ENCODE measurements at regions not wholly inside any gene's neighbourhood (a gene's known extent, or its start where the extent isn't known, plus 50 kb on each side); places are given as distances from the start of the nearest gene placed in this dataset.
A peak's percentile ranks its signal among the peaks of the same experiment; 100 is the strongest.
"Not testable (repeated sequence)": the region's sequence is repeated elsewhere in the genome, so short reads cannot be mapped to it uniquely, and the experiment has no call there.

DNA sequence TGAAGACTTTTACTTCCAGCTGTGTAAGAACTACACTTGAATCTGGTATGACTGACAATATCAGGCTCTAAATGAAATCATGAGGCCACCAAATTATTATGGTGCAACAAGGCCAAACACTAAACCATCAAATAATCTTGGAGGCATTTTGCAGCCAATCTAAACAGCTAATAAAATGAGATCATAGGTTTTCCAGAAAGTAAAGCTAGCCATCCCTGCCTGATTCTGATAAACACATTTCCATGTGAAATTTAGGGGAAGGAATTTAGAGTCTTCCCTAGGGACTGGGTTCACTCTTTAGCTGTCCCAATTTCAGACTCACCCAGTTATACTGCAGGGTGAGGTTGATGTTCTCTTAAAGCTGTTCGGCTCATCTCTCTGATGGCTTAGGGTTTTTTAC is 190.3 kb upstream of the TMEM196 start:
- no peak overlapping the region for H3K4ac ChIP-seq (ENCODE audit: low read depth in 1 of 2, low read length in 2 of 2)
- no peak overlapping the region for H2BK15ac ChIP-seq (ENCODE audit: low read depth, poor library complexity, severe bottlenecking)
- no peaks in the 10 kb centered on the region for H3K36me3 ChIP-seq (ENCODE audit: control insufficient read depth in 1 of 2, insufficient read depth in 2 of 2, low read depth in 1 of 2, low read length in 2 of 2)
- H3K9me3 ChIP-seq (ENCODE audit: control insufficient read depth, low read length): no peaks in the 10 kb centered on the region
- no peak overlapping the region for H3K14ac ChIP-seq (ENCODE audit: low read length in 2 of 2)
- H2AFZ ChIP-seq (ENCODE audit: low read depth, low read length): no peak overlapping the region
- no peak overlapping the region for H3K4me2 ChIP-seq (ENCODE audit: low read length, poor library complexity, severe bottlenecking)
- no peak overlapping the region for H3K23ac ChIP-seq (ENCODE audit: low read length in 2 of 2)
- H4K91ac ChIP-seq (ENCODE audit: low read length): no peak overlapping the region
- no peaks in the 10 kb centered on the region for H3K79me1 ChIP-seq (replicated peaks; ENCODE audit: low read length, poor library complexity, severe bottlenecking)
- H2BK5ac ChIP-seq (ENCODE audit: low read depth, low read length, poor library complexity, severe bottlenecking): no peak overlapping the region
- no peak overlapping the region for H2BK120ac ChIP-seq (ENCODE audit: low read depth, low read length)
- H3K27me3 ChIP-seq (ENCODE audit: control insufficient read depth in 1 of 2, insufficient read depth in 1 of 2, low read length in 2 of 2): no peaks in the 10 kb centered on the region
- no peaks in the 10 kb centered on the region for H3K4me1 ChIP-seq (ENCODE audit: control insufficient read depth, insufficient read depth, low read depth, low read length)
- H3K27ac ChIP-seq (ENCODE audit: low read length, poor library complexity, severe bottlenecking): no peak overlapping the region
- peak overlapping the region; percentile 72 for H3K9ac ChIP-seq (ENCODE audit: low read length)
- DNase-seq: no peak
- H4K8ac ChIP-seq (ENCODE audit: low read length): no peak overlapping the region
- H3K4me3 ChIP-seq (ENCODE audit: insufficient read depth in 1 of 2, low read depth in 1 of 2, low read length in 2 of 2): peak overlapping the region in 1 of 2 experiments; percentile 29
- H2BK12ac ChIP-seq (ENCODE audit: low read length in 2 of 2): no peak overlapping the region
- H2AK5ac ChIP-seq (ENCODE audit: low read length, severe bottlenecking): no peak overlapping the region
- no peak overlapping the region for H3K18ac ChIP-seq (ENCODE audit: low read depth in 1 of 2, low read length in 2 of 2)
- WGBS: no CpG with 5 or more reads among the region's 1 CpG

DNA sequence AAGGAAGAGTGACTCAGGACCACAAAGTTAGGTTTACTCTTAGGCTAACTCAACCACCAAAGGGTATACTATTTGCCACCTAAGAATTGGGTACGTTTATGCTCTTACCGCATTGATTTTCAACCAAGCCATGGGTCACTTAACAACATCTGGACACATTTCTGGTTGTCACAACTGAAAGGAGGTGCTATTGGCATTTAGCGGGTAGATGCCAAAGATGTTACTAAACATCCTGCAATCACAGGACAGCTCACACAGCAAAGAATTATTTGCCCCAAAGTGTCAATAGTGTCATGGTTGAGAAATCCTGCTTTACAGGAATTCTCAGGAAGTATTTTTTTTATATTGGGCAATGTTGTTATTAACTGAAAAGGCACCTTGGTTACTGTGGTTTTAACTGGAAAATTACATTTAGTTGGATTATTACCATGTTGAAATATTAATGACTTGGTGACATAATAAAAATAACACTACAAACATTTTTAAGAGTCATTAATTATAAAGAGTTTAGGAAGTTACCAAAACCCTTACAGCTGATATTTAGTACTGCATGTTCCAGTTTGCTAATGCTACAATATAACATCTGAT is 185.0 kb upstream of the TMEM196 start:
- no peak overlapping the region for H2AFZ ChIP-seq (ENCODE audit: low read depth, low read length)
- no peak overlapping the region for H2BK15ac ChIP-seq (ENCODE audit: low read depth, poor library complexity, severe bottlenecking)
- H2BK12ac ChIP-seq (ENCODE audit: low read length in 2 of 2): no peak overlapping the region
- peak overlapping the region in 1 of 2 experiments; percentile 20 for H3K4me3 ChIP-seq (ENCODE audit: insufficient read depth in 1 of 2, low read depth in 1 of 2, low read length in 2 of 2)
- H3K27ac ChIP-seq (ENCODE audit: low read length, poor library complexity, severe bottlenecking): peak overlapping the region; percentile 55
- no peak overlapping the region for H4K8ac ChIP-seq (ENCODE audit: low read length)
- H4K91ac ChIP-seq (ENCODE audit: low read length): no peak overlapping the region
- no peaks in the 10 kb centered on the region for H3K27me3 ChIP-seq (ENCODE audit: control insufficient read depth in 1 of 2, insufficient read depth in 1 of 2, low read length in 2 of 2)
- H3K9ac ChIP-seq (ENCODE audit: low read length): peak overlapping the region; percentile 77
- H2AK5ac ChIP-seq (ENCODE audit: low read length, severe bottlenecking): no peak overlapping the region
- H2BK5ac ChIP-seq (ENCODE audit: low read depth, low read length, poor library complexity, severe bottlenecking): no peak overlapping the region
- no peak overlapping the region for H3K4ac ChIP-seq (ENCODE audit: low read depth in 1 of 2, low read length in 2 of 2)
- no peak overlapping the region for H3K18ac ChIP-seq (ENCODE audit: low read depth in 1 of 2, low read length in 2 of 2)
- no peak overlapping the region for H3K14ac ChIP-seq (ENCODE audit: low read length in 2 of 2)
- H2BK120ac ChIP-seq (ENCODE audit: low read depth, low read length): no peak overlapping the region
- peak; percentile 85 for DNase-seq
- H3K79me1 ChIP-seq (replicated peaks; ENCODE audit: low read length, poor library complexity, severe bottlenecking): no peaks in the 10 kb centered on the region
- no peak overlapping the region for H3K4me2 ChIP-seq (ENCODE audit: low read length, poor library complexity, severe bottlenecking)
- 33% methylated on average over 2 of the region's 3 CpGs for WGBS
- H3K9me3 ChIP-seq (ENCODE audit: control insufficient read depth, low read length): peaks cover 17% of the 10 kb centered on the region
- H3K23ac ChIP-seq (ENCODE audit: low read length in 2 of 2): no peak overlapping the region
- H3K36me3 ChIP-seq (ENCODE audit: control insufficient read depth in 1 of 2, insufficient read depth in 2 of 2, low read depth in 1 of 2, low read length in 2 of 2): peaks cover 0 to 7% of the 10 kb centered on the region in 2 experiments
- peaks cover 2% of the 10 kb centered on the region for H3K4me1 ChIP-seq (ENCODE audit: control insufficient read depth, insufficient read depth, low read depth, low read length)

DNA sequence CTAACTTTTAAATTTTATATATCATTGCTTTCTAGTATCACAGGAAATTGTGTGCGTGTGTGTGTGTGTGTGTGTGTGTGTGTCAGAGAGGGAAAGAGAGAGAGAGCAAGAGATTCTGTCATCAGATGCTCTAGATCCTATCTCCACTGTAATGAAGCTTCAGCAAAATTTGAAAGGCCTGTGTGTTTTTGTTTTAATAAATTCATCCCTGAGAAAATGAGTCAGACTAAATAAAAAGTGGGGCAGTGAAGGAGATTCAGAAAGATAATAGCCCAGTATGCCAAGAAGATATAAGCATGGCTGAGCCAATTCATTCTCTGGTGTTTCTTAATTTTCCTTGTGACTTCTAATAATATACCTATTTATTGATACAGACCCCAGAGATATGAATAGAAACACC is 184.2 kb upstream of the TMEM196 start:
- Histone ChIP-seq H3K79me1 (replicated peaks; ENCODE audit: low read length, poor library complexity, severe bottlenecking) (no peaks in the 10 kb centered on the region), H2BK12ac (ENCODE audit: low read length in 2 of 2) (no peak overlapping the region), H4K8ac (ENCODE audit: low read length) (no peak overlapping the region), H3K27me3 (ENCODE audit: control insufficient read depth in 1 of 2, insufficient read depth in 1 of 2, low read length in 2 of 2) (no peaks in the 10 kb centered on the region), H3K4ac (ENCODE audit: low read depth in 1 of 2, low read length in 2 of 2) (no peak overlapping the region), H3K9ac (ENCODE audit: low read length) (peak overlapping the region; percentile 76), H3K36me3 (ENCODE audit: control insufficient read depth in 1 of 2, insufficient read depth in 2 of 2, low read depth in 1 of 2, low read length in 2 of 2) (peaks cover 0 to 7% of the 10 kb centered on the region in 2 experiments), H2AK5ac (ENCODE audit: low read length, severe bottlenecking) (no peak overlapping the region), H4K91ac (ENCODE audit: low read length) (no peak overlapping the region), H2BK5ac (ENCODE audit: low read depth, low read length, poor library complexity, severe bottlenecking) (no peak overlapping the region), H2AFZ (ENCODE audit: low read depth, low read length) (no peak overlapping the region), H3K23ac (ENCODE audit: low read length in 2 of 2) (no peak overlapping the region), H3K4me3 (ENCODE audit: insufficient read depth in 1 of 2, low read depth in 1 of 2, low read length in 2 of 2) (no peak overlapping the region), H3K14ac (ENCODE audit: low read length in 2 of 2) (no peak overlapping the region), H3K9me3 (ENCODE audit: control insufficient read depth, low read length) (peaks cover 17% of the 10 kb centered on the region), H2BK15ac (ENCODE audit: low read depth, poor library complexity, severe bottlenecking) (no peak overlapping the region), H3K4me1 (ENCODE audit: control insufficient read depth, insufficient read depth, low read depth, low read length) (peaks cover 2% of the 10 kb centered on the region), H3K4me2 (ENCODE audit: low read length, poor library complexity, severe bottlenecking) (no peak overlapping the region), H2BK120ac (ENCODE audit: low read depth, low read length) (no peak overlapping the region), H3K27ac (ENCODE audit: low read length, poor library complexity, severe bottlenecking) (peak overlapping the region; percentile 55), H3K18ac (ENCODE audit: low read depth in 1 of 2, low read length in 2 of 2) (no peak overlapping the region)
- peak; percentile 14 for DNase-seq
- no CpG with 5 or more reads among the region's 1 CpG for WGBS

DNA sequence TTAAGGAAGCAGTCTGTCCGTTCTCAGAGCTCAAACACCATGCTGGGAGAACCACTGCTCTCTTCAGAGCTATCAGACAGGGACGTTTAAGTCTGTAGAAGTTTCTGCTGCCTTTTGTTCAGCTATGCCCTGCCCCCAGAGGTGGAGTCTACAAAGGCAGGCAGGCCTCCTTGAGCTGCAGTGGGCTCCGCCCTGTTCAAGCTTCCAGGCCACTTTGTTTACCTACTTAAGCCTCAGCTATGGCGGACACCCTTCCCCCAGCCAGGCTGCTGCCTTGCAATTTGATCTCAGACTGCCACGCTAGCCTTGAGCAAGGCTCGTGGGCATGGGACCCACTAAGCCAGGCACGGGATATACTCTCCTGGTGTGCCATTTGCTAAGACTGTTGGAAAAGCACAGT is 180.7 kb upstream of the TMEM196 start:
- not testable (repeated sequence) for H3K4ac ChIP-seq (ENCODE audit: low read depth in 1 of 2, low read length in 2 of 2); H3K9ac ChIP-seq (ENCODE audit: low read length); H3K27ac ChIP-seq (ENCODE audit: low read length, poor library complexity, severe bottlenecking); H3K23ac ChIP-seq (ENCODE audit: low read length in 2 of 2); H2BK120ac ChIP-seq (ENCODE audit: low read depth, low read length); H3K79me1 ChIP-seq (replicated peaks; ENCODE audit: low read length, poor library complexity, severe bottlenecking); H3K36me3 ChIP-seq (ENCODE audit: control insufficient read depth in 1 of 2, insufficient read depth in 2 of 2, low read depth in 1 of 2, low read length in 2 of 2); H2BK15ac ChIP-seq (ENCODE audit: low read depth, poor library complexity, severe bottlenecking); H3K27me3 ChIP-seq (ENCODE audit: control insufficient read depth in 1 of 2, insufficient read depth in 1 of 2, low read length in 2 of 2); H3K4me1 ChIP-seq (ENCODE audit: control insufficient read depth, insufficient read depth, low read depth, low read length); H4K91ac ChIP-seq (ENCODE audit: low read length); H3K4me3 ChIP-seq (ENCODE audit: insufficient read depth in 1 of 2, low read depth in 1 of 2, low read length in 2 of 2); H4K8ac ChIP-seq (ENCODE audit: low read length); H2BK5ac ChIP-seq (ENCODE audit: low read depth, low read length, poor library complexity, severe bottlenecking); H2AFZ ChIP-seq (ENCODE audit: low read depth, low read length); H3K14ac ChIP-seq (ENCODE audit: low read length in 2 of 2); H3K4me2 ChIP-seq (ENCODE audit: low read length, poor library complexity, severe bottlenecking); H3K18ac ChIP-seq (ENCODE audit: low read depth in 1 of 2, low read length in 2 of 2); H2BK12ac ChIP-seq (ENCODE audit: low read length in 2 of 2); DNase-seq
- Histone ChIP-seq H3K9me3 (ENCODE audit: control insufficient read depth, low read length) (peaks cover 21% of the 10 kb centered on the region), H2AK5ac (ENCODE audit: low read length, severe bottlenecking) (peak overlapping the region; percentile 57)
- WGBS: 84% methylated on average over 7 of the region's 7 CpGs

All from mesenchymal stem cell (in vitro differentiated cells and primary cell).